ENCODE measurements at regions not wholly inside any gene's neighbourhood (a gene's known extent, or its start where the extent isn't known, plus 50 kb on each side); places are given as distances from the start of the nearest gene placed in this dataset.

DNA sequence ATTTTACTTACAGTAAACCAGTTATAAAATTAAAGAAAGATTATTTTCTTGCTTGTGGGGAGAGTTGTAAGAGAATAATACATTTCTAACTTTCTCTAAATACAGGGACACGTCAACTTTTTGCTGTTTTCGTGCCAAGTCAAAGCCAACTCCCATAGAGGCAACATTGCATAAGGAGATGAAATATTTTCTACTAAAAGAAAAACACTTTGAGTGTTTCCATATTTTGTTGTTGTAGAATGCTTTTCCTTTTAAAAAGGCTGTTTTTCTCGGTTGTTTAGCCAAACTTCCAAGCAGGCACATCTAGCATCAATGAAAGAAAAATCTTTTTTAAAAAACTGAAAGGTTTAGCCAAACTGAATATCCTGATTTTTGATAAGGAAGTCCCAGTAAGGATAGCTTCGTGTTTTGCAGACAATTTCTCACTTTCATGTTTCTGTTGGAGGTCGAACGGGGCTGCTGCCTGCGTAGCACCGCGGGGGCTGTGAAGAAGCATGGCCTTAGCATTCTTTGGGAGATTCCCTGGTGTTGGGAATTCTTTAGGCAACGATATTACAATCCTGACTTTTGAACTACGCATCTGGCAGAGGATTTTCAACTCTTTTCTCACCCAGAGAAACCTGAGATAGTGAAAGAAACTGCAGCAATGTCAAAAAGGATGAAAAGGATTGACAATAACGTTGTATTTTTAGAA lies 108.1 kb upstream of the FBXL7 start:
- SMC1A ChIA-PET (ENCODE audit: uncharacterized antibody, unreplicated experiment): no interaction called here
- Histone ChIP-seq H3K27ac (ENCODE audit: control insufficient read depth, insufficient read depth) (no peak overlapping the region), H3K4me3 (no peak overlapping the region), H3K36me3 (ENCODE audit: control insufficient read depth in 2 of 2, insufficient read depth in 2 of 2, low read length in 1 of 2) (no peaks in the 10 kb centered on the region), H4K20me1 (ENCODE audit: control insufficient read depth, insufficient read depth) (no peaks in the 10 kb centered on the region), H3K9me3 (replicated peaks; ENCODE audit: control insufficient read depth, insufficient read depth, low read length) (no peaks in the 10 kb centered on the region), H3K79me2 (ENCODE audit: control insufficient read depth, insufficient read depth, low read length) (no peaks in the 10 kb centered on the region), H3K4me1 (ENCODE audit: control insufficient read depth, insufficient read depth, low read length) (no peaks in the 10 kb centered on the region), H2AFZ (ENCODE audit: control insufficient read depth, low read depth, low read length) (no peak overlapping the region), H3K27me3 (replicated peaks in 1 of 2; ENCODE audit: control insufficient read depth in 2 of 2, insufficient read depth in 2 of 2, low read length in 1 of 2) (no peaks in the 10 kb centered on the region), H3K9ac (ENCODE audit: control insufficient read depth, insufficient read depth, low read length) (no peak overlapping the region), H3K4me2 (ENCODE audit: control insufficient read depth, insufficient read depth) (no peak overlapping the region)
- POLR2A ChIA-PET: no interaction called here
- TF ChIP-seq EZH2 (IDR thresholded peaks at IDR 0.05; ENCODE audit: borderline replicate concordance, control insufficient read depth, low read depth, low read length) (no peak), SREBF2 (IDR thresholded peaks at IDR 0.05; ENCODE audit: low read length) (no peak), FOXK2 (IDR thresholded peaks at IDR 0.05) (no peak)
- intact Hi-C loops (cut with micrococcal nuclease; ENCODE audit: unreplicated experiment): no loop called here
- 22% methylated on average over 12 of the region's 12 CpGs for WGBS (ENCODE audit: insufficient coverage, insufficient replicate concordance, low lambda C conversion rate, missing lambda C conversion rate)
- ATAC-seq: no peak
- FAIRE-seq: no peak
- in situ Hi-C loops (cut with MboI): no loop called here
- CTCF ChIA-PET: no interaction called here
- RAD21 ChIA-PET (ENCODE audit: unreplicated experiment): no interaction called here
- no peak for DNase-seq (ENCODE audit: low read depth, low spot score)
- BruUV-seq (replicated peaks): no TSS peak

DNA sequence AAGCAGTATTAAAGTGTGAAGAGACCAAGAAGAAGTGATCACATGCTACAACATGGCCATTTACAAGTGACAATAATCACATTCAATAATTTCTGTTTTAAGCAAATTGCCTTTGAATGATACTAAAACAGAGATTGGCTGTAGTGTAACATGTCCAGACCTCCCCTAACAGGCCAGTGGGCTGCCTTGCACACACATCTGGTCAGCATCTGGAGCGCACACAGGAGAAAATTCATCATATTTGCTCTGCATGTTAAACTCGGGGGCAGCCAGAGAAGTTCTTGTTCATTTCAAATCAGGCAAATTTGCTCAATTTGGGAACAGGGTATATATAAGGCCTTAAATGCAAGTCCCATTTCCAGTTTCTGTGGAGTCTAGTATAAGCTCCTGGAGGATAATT lies 111.1 kb upstream of the FBXL7 start:
- H3K27ac ChIP-seq (ENCODE audit: control insufficient read depth, insufficient read depth): no peak overlapping the region
- ChIA-PET CTCF (no interaction called here), RAD21 (ENCODE audit: unreplicated experiment) (no interaction called here), POLR2A (no interaction called here), SMC1A (ENCODE audit: uncharacterized antibody, unreplicated experiment) (no interaction called here)
- ATAC-seq (no peak), DNase-seq (ENCODE audit: low read depth, low spot score) (no peak), FAIRE-seq (no peak)
- H3K9me3 ChIP-seq (replicated peaks; ENCODE audit: control insufficient read depth, insufficient read depth, low read length): no peaks in the 10 kb centered on the region
- 21% methylated on average over 2 of the region's 2 CpGs for WGBS (ENCODE audit: insufficient coverage, insufficient replicate concordance, low lambda C conversion rate, missing lambda C conversion rate)
- H3K36me3 ChIP-seq (ENCODE audit: control insufficient read depth in 2 of 2, insufficient read depth in 2 of 2, low read length in 1 of 2): no peaks in the 10 kb centered on the region
- H3K9ac ChIP-seq (ENCODE audit: control insufficient read depth, insufficient read depth, low read length): no peak overlapping the region
- H2AFZ ChIP-seq (ENCODE audit: control insufficient read depth, low read depth, low read length): no peak overlapping the region
- H3K4me3 ChIP-seq: no peak overlapping the region
- intact Hi-C loops (cut with micrococcal nuclease; ENCODE audit: unreplicated experiment): no loop called here
- in situ Hi-C loops (cut with MboI): no loop called here
- no peak overlapping the region for H3K4me2 ChIP-seq (ENCODE audit: control insufficient read depth, insufficient read depth)
- no peaks in the 10 kb centered on the region for H3K79me2 ChIP-seq (ENCODE audit: control insufficient read depth, insufficient read depth, low read length)
- BruUV-seq (replicated peaks): no TSS peak
- no peaks in the 10 kb centered on the region for H3K4me1 ChIP-seq (ENCODE audit: control insufficient read depth, insufficient read depth, low read length)
- H3K27me3 ChIP-seq (replicated peaks in 1 of 2; ENCODE audit: control insufficient read depth in 2 of 2, insufficient read depth in 2 of 2, low read length in 1 of 2): no peaks in the 10 kb centered on the region
- H4K20me1 ChIP-seq (ENCODE audit: control insufficient read depth, insufficient read depth): no peaks in the 10 kb centered on the region
- TF ChIP-seq, protein P1, sequence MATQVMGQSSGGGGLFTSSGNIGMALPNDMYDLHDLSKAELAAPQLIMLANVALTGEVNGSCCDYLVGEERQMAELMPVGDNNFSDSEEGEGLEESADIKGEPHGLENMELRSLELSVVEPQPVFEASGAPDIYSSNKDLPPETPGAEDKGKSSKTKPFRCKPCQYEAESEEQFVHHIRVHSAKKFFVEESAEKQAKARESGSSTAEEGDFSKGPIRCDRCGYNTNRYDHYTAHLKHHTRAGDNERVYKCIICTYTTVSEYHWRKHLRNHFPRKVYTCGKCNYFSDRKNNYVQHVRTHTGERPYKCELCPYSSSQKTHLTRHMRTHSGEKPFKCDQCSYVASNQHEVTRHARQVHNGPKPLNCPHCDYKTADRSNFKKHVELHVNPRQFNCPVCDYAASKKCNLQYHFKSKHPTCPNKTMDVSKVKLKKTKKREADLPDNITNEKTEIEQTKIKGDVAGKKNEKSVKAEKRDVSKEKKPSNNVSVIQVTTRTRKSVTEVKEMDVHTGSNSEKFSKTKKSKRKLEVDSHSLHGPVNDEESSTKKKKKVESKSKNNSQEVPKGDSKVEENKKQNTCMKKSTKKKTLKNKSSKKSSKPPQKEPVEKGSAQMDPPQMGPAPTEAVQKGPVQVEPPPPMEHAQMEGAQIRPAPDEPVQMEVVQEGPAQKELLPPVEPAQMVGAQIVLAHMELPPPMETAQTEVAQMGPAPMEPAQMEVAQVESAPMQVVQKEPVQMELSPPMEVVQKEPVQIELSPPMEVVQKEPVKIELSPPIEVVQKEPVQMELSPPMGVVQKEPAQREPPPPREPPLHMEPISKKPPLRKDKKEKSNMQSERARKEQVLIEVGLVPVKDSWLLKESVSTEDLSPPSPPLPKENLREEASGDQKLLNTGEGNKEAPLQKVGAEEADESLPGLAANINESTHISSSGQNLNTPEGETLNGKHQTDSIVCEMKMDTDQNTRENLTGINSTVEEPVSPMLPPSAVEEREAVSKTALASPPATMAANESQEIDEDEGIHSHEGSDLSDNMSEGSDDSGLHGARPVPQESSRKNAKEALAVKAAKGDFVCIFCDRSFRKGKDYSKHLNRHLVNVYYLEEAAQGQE (IDR thresholded peaks at IDR 0.05; ENCODE audit: low read depth, low read length): no peak
- no peak for TF ChIP-seq RB1 (IDR thresholded peaks at IDR 0.05; ENCODE audit: borderline replicate concordance)
- TF ChIP-seq, protein P2, sequence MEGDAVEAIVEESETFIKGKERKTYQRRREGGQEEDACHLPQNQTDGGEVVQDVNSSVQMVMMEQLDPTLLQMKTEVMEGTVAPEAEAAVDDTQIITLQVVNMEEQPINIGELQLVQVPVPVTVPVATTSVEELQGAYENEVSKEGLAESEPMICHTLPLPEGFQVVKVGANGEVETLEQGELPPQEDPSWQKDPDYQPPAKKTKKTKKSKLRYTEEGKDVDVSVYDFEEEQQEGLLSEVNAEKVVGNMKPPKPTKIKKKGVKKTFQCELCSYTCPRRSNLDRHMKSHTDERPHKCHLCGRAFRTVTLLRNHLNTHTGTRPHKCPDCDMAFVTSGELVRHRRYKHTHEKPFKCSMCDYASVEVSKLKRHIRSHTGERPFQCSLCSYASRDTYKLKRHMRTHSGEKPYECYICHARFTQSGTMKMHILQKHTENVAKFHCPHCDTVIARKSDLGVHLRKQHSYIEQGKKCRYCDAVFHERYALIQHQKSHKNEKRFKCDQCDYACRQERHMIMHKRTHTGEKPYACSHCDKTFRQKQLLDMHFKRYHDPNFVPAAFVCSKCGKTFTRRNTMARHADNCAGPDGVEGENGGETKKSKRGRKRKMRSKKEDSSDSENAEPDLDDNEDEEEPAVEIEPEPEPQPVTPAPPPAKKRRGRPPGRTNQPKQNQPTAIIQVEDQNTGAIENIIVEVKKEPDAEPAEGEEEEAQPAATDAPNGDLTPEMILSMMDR (IDR thresholded peaks at IDR 0.05 in 2 of 3, conservative IDR thresholded peaks at IDR 0.05 in 1 of 3; ENCODE audit: control insufficient read depth in 2 of 3, extremely low read depth in 1 of 3, insufficient read depth in 1 of 3, low read depth in 3 of 3, low read length in 3 of 3): no peak
- TF ChIP-seq, protein P3, sequence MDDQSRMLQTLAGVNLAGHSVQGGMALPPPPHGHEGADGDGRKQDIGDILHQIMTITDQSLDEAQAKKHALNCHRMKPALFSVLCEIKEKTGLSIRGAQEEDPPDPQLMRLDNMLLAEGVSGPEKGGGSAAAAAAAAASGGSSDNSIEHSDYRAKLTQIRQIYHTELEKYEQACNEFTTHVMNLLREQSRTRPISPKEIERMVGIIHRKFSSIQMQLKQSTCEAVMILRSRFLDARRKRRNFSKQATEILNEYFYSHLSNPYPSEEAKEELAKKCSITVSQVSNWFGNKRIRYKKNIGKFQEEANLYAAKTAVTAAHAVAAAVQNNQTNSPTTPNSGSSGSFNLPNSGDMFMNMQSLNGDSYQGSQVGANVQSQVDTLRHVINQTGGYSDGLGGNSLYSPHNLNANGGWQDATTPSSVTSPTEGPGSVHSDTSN (IDR thresholded peaks at IDR 0.05; ENCODE audit: insufficient replicate concordance, low read depth, low read length): no peak
- TF ChIP-seq, protein P4, sequence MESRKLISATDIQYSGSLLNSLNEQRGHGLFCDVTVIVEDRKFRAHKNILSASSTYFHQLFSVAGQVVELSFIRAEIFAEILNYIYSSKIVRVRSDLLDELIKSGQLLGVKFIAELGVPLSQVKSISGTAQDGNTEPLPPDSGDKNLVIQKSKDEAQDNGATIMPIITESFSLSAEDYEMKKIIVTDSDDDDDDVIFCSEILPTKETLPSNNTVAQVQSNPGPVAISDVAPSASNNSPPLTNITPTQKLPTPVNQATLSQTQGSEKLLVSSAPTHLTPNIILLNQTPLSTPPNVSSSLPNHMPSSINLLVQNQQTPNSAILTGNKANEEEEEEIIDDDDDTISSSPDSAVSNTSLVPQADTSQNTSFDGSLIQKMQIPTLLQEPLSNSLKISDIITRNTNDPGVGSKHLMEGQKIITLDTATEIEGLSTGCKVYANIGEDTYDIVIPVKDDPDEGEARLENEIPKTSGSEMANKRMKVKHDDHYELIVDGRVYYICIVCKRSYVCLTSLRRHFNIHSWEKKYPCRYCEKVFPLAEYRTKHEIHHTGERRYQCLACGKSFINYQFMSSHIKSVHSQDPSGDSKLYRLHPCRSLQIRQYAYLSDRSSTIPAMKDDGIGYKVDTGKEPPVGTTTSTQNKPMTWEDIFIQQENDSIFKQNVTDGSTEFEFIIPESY (IDR thresholded peaks at IDR 0.05): no peak
